ENCODE measurements at regions not wholly inside any gene's neighbourhood (a gene's known extent, or its start where the extent isn't known, plus 50 kb on each side); places are given as distances from the start of the nearest gene placed in this dataset.
A peak's percentile ranks its signal among the peaks of the same experiment; 100 is the strongest.

DNA sequence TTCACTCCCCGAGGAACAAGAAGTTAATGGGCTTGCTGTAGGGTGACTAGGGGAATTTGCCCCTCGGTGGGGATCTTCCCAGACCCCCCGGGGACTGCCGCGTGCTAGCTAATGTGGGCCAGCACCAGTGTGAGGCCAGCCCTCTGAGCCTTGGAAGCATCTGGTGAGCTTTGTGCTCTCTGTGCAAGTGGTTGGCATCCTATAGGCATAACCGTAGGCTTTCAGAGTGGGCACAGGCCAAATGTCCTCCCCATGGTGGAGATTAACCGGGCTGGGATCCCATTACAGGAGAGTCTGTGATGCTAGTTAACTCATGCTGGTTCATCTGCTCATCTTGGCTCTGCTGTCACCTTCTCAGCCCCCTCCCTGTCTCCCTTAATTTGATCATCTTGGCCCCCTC lies 125.7 kb downstream of the TRIM29 start:
- DNase-seq = no peak

DNA sequence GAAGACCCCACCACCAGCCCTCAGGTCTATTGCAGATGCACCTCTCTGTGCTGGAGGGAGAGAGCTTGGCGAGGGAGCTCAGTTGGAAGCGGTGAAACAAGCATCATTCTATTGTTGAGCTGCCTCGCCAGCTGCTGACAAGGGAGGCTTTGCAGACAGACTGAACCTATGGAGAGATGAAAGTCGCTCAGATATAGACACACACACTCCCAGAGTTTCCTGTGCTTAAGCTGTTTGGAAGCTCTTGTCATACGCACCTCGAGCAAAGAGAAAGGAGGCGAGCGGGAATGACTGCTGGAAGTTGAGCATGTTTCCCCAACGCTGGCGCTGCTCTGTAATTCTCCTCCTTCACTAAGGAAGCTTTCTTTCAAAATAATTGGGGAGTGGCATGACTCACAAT lies 126.1 kb downstream of the TRIM29 start:
- DNase-seq = no peak

DNA sequence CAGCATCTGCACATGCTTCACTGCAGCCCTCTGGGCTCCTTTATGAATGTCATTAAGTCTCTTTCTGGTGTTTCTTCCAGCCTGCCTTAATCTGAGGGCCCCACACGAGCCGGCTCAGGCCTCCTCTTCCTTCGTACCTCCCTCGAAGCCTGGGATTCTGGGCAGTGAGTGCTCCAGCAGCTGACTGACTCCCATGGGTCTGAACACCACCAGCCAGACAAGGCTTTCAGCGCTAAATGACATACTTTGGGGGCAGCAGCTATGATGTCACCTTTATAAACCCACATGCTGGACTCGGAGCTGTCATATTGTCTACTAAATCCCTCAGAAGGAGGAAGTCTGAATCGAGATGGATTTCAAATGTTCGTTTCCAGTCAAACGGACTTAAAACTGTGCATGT lies 127.1 kb downstream of the TRIM29 start:
- DNase-seq = no peak

DNA sequence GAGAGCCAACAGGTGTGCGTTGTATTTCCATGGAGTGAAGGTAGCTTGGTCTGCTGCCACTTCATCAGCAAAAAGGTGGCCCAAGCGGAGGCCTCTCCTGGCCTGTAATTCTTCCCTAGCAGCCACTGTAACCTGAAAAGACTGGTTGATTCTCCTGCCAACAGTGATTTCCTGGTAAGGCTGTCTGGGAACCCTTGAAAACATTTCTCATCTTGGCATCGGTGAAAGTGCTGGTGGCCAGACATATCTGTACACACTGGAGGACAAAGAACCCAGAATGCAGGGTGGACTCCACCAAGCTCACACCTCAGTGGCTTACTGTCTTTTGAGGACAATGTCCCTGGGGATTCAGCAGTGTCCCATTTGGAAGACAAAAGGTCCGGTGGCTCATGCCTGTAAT lies 128.0 kb downstream of the TRIM29 start:
- no peak for DNase-seq

DNA sequence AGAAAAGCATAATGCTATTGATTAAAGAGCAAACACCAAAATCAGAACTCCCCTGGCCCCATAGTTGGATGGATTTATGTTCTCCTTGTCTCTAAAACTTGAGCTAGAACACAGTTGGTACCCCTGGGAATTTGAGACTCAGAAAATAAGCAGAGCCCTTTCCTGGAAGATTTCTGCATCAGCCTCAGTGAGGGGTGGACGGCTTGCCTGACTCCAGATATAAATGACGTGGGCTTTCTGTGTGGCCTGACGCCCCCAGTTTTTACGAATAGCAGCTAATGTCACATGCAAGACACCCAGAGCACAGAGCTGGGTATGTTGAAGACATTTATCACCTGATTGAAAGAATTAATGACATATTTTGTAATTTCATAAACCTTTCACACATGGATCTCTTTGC lies 130.8 kb downstream of the TRIM29 start:
- no peak for DNase-seq

DNA sequence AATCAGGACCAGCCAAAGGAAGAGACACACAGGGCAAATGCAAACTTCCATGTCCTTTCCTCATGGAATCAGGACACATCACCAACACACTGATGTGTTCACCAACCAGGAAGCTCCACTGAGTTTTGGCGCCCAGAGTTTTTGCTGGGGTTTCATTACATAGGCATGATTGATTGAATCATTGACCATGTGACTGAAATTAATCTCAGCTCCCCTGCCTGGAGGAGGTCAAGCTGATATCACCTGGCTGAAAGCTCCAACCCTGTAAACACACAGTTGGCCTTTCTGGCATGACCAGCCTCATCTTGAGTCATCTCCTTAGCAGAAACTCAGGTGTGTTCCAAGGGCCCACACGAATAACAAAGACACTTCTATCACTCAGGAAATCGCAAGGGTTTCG lies 133.2 kb downstream of the TRIM29 start:
- no peak for DNase-seq

DNA sequence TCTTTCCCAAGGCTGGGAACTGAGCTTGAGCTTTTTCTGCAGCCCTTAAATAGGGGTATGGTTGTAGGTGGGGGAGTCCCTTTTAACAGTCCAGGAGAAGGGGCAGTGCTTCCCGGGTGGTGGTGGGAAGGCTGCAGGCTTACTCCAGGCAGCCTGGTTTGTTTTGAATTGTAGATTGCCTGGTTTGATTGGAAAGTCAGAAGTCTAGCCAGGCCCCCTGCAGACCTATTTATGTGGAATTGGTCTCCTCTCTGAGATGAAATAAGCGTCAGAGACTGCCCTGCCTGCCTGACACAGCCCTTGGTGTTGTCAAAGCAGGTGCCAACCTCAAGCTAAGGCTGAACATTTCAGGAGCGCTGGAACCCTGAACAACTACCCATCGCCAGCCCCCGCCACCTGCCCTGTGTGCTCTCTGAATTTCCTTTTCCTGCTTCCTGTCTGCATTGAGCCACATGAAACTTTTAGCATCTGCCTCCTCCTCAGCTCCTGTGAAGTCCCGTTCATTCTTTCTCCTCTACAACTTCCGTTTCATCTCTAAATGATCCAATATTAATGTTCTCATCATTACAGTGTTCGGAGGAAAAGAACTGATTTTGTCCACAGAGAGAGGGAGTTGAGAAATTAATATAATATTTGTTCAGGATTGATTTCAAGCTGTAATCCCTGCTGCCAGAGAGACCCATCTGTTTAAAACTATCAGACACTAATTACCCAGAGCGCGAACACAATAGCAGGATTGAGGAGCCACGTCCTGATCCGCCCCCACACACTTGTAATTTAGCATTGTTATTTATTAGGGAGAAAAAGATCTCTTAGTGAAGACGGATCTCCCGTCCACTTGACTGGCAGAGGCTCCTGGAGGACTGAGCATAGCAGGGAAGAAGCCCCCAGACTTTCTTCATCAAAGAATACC lies 136.5 kb downstream of the TRIM29 start:
- peak; percentile 9 for DNase-seq

DNA sequence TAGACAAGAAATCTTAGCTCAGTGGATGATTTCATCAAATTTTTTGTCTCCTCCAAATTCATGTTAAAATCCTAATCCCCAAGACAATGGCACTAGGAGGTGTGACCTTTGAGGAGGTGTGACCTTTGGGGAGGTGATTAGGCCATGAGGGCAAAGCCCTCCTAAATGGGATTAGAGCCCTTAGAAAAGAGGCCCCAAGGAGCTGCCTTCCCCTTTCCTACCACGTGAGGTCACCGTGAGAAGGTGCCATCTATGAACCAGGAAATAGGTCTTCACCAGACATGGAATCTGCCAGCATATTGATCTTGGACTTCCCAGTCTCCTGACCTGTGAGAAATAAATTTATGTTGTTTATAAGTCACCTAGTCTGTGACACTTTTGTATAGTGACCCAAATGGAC lies 138.7 kb downstream of the TRIM29 start:
- DNase-seq = no peak

DNA sequence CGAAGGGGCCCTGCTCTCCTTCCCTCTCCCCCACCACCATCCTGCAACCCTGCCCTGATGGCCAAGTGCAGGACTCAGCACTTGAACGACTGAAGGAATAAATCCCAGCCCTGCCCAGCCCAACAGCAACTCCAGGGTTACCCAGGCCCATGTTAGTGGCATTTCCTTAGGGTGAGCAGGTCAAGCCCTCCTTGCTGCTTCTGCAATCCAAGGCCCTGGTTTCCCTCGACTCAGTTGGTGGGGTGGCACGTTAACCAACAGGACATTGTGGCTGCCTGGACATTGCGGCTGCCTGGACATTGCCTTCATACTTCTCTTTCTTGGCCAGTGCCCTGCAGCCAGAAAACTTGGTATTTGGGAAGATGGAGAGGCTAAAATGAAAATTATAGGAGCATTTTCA lies 141.4 kb downstream of the TRIM29 start:
- DNase-seq = no peak

DNA sequence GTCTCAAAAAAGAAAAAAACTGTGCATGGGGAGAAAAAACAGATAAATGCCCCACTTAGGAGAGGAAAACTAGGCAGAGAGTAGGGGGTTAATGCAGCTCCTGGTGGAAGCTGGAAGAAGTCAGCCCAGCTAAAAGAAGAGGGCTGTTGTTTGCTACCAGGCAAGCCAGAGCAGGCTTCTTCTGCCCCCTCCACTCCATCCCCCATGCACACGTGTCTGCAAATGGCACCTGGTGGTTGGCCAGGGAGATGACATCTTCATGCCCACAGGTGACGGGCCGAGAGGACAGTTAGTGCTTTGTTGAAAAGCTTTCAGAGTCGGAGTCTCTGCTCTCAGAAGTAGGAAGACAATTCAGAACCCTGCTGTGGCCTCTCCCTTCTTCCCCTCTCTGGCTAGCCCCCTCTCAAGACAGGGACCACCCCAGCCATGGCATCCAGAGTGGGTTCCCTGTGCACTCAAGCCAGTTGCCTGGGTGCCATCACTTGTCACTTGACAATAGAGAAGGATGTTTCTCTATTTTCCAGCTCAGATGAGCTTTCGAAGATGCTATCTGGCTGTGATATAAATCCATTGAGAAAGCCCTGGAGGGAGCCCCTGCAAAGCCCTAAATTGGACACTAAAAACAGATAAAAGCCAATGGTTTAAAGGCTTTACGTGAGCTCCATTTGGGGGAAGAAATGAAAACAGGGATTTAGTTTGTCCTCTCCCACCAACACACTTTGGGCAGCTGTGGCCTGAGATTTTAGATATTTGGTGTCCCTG lies 142.0 kb downstream of the TRIM29 start:
- no peak for DNase-seq

DNA sequence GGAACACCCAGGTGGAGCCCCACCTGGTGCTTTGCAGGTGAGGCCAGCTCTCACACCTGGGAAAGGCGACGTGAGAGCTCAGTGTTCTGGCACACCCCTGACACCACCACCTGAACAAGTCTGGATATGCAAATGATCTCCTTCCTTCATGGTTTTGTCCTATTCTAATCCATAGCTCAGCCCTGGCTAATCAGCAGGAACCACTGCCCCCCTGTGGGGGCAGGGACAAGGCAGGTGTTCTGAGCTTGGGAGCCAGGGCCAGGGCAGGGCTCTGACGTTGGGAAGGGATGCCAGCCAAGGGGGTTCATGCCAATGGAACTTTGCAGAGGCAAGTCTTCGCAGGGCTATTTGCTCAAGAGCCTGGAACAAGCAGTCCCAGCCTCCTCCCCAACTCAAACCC lies 144.2 kb downstream of the TRIM29 start:
- peak; percentile 43 for DNase-seq

DNA sequence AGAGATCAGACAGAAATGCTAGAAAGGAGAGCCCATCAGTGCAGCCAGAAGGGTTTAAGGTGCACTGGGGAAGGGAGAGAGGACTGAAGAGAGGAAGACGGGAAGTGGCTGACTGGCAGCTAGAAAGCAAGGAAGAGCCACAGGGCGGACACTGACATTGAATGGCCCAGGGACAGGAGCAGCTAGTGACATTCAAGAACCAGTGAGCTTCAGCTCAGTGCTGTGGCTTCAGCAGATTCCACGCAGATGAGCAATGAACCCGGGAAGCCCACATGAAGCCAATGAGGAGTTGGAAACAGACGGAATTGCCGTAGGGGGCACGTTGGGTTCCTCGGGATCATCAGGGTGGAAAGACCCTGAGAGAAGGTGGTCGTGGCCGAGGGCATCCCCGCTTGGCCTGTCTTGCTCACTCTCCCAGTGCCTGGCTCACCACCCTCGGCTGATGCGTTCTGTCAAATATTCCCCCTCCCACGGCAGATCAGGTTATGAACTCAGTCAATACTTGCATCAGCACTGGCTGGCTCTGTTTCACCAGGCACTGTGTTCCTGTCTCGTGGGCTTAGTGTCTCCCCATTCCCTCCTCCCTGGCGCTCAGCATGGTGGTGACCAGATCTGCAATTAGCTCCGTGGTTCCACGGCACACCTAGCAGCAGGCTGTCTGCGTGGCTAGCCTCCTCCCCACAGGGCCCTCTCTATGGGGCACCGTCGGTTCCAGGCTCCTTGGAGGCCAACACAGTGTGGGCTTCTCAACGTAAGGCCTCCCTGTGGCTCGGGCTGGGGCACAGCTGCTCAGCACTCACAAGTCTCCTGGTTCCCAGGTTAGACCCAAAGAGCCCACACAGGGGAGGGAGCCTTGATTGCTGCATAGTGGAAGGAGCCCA lies 145.5 kb downstream of the TRIM29 start:
- no peak for DNase-seq

DNA sequence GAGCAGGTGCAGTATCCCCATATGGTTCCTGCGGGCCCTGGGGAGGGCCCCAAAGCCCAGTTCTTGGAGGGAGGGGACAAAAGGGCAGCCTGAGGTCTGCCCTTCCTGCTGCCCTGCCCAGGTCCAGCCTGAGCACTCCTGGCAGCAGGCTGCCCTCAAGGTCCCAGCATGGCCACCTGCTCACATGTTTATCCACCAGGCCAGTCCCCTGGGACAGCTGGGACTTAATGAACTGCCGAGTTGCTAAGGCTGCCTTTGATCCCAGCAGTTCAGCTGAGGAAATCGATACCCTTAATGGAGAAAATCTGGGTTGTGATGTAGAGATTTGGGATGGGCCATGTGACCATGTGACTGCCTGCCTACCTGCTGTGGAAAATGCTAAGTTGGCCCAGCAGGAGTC lies 146.2 kb downstream of the TRIM29 start:
- no peak for DNase-seq

DNA sequence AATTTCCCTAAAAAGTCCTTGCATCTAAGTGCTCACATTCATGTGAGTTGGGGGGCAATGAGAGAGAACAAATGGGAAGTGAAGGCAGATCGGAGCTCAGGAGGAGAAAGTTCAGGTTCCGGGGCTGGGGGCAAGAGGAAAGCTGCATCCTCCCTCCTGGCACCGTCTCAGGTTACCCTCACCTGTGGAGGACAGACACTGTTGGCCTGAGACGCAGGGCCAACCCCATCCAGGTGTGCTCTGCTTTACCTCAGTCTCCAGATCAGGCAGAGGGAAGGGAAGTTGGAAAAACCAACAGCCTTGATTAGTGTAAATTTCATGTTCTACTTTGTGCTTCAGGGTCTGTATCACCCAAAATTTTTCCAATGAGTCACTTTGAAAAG lies 146.9 kb downstream of the TRIM29 start:
- no peak for DNase-seq

DNA sequence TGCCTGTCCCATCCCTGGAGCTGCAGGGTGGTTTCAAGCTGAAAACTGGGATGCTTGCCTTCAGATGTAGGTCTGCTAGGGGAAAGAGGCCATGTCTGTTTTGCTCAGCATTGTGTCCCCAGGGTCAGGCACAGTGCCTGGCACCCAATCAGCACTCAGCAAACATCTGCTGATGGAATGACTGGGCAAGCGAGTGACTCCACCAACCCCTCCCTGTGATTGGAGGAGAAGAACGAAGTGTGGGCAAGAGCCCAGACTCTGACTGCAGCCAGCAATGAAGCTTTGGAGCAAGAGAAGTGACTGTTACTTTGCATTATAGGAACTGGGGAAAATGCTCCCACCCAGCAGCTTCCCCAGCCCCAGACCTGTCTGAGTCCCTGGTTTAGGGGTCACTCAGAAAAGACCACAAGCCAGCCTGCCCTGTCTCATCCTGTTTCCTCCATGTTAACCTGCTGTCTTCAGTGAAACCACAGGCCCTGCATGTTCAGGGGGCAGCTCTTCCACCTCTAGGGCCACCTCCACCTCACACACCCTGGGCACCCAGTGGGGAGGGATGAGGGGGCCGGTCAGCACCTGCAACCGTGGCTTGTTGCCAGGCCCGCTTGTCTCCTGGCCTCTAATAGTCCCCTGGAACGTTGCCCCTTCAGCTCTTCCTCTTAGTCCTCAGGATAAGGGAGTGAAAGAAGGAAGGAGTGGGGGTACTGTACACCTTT lies 147.4 kb downstream of the TRIM29 start:
- DNase-seq = no peak

DNA sequence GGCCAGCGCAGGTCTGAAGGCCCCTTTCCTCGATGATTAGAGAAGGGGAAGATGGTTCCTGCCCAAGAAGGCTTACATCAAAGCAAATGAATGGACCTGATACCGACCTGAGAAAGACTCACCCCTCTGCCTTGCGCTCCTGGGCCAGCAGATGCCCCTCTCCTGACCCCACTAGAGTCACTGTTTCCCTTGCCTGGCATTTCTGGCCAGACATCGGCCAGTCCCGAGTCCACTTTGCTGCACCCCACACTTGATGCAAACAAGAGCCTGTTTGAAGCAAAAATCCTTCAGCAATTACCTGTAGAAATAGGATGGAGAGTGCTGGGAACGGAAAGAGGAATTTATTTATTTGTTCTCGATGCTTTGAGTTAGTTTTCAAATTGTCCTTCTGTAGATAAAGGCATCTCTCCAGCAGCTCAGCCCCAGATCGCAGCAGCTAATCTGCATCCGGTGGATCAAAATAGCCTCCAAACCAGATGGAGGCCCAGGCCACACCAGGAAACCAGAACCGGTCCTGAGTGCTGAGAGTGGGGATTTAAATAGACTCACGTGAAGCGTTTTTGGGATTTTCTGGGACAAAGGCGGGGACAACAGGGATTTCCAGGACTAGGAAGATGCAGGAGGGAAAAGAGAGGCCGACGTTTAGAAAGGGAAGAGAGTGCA lies 148.6 kb downstream of the TRIM29 start:
- DNase-seq = no peak

DNA sequence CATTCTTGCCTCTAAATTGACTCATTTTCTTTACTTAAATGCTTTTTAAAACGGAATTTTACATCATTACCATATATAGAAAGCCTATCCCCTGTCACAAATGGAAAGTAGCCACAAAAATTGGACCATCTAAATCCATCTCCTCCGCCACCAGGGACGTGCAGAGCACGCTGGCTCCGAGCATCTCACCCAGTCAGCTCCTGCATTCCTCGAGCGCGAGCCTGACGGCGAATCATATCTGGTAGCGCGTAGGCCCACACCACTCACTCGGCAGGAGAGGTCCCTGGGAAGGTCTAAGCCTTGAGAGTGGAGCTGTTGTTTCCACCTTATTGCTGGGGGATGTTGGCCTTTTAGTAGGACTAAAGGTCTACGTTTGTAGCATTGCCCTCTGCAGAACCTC lies 152.4 kb downstream of the TRIM29 start:
- no peak for DNase-seq

DNA sequence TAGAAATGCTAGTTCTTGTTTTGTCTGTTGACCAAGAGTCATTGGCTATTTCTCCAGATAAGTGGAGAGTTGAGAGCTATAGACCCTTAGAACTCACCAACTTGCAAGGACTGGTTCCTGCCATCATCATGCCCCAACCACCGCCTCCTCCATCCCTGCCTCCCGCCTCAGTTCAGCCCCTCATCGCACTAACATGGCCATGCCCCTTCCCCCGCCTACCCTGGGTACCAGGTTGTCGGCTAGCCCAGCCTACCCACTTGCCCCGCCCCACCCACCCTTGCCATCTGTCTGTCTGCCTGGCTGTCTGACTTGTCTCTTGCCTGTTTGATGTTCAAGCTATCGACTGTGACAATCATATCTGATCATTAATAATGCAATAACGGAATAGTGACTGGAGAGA lies 154.1 kb downstream of the TRIM29 start:
- DNase-seq = no peak

DNA sequence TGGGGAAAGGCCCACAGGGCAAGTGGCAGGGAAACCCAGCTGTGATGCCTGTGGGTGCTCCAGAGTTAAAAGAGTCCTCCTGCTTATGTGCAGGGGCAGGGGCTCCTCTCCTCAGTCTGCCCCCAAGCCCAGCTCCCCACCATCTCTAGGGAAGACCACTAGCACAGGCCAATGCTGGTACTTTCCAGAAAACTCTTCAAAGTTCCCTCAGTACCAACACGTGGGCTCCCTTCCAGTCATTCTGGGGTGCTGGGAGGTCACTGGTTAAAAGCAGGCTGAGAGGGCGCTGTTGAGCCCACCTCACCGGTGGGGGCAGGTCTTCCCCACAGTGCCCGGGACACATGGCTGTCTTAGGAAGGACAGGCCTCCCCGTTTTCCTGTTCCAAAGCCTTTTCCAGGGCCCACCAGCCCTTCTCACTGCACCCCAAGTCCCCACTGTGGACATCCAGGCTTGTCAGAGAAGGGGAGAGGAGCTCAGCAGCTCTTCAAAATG lies 154.6 kb downstream of the TRIM29 start:
- no peak for DNase-seq

DNA sequence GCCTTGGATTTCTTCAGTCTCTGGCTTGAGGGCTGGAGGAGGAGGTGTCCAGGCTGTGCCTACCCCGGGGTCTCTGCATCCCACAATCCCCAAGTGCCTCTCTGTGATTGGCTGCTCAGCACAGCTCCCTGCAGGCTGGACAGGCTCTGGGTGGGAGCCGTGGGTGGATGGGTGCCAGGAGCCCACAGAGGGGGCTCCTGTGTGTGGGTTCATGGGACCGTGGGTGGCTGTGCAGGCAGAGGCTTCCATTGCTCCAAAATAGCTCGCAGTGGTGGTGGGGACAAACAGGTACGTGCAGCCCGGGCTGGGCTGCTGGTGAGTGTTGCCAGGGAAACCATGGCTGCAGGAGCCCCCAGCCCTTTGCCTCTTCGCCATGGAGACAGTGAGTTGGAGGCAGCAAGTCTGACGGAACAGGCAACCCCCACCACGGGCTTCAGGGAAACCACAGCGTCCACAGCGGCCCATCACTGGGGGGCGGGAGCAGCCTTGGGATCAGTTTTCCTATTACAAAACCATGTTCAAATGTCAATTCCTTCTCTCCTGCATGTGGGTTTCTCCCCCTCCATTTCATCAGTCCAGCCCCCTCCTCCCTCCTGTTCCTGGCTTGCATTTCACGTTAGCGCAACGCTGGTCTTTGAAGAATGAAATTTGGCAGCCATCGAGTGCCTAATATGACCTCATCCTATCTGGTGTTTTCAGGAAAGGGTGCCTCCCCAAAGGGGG lies 155.2 kb downstream of the TRIM29 start:
- DNase-seq = no peak

DNA sequence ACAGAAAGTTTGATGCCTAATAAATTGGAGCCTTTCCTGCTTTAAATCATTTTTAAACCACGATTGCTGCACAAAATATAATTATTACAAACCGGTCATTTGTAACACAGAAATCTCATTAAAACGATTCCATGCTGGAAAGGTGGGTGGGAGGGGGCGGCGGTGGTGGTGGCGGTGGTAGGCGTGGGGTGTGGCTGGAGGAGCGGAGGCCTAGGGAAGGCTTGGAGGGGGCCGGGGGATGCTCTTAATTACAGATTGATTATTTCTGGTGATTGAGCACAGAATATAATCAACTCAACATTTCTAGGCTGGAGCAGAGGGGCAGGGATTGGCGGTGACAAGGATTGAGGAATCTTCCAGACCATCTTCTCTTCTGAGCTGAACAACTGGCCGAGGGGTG lies 157.5 kb downstream of the TRIM29 start:
- DNase-seq = no peak

Data from NCI-H774 (cell line).